HEK293 (cell line): ENCODE measurements at regions not wholly inside any gene's neighbourhood (a gene's known extent, or its start where the extent isn't known, plus 50 kb on each side); places are given as distances from the start of the nearest gene placed in this dataset.

Experiments used
- CTCF ChIA-PET: fragments of 350-600 bp; formaldehyde crosslinking; extraction: SDS; loops from one replicate; lab custom pipeline; 2021; ENCODE audit warnings: antibody characterized with exemption; lab: Yijun Ruan, JAX
- POLR2A ChIA-PET: fragments of 300-600 bp; formaldehyde crosslinking; extraction: SDS; loops from one replicate; lab custom pipeline; 2020; ENCODE audit warnings: antibody characterized with exemption, inconsistent platforms; lab: Yijun Ruan, JAX
- H3K27ac ChIP-seq: fragments of 200-500 bp; sonication (Bioruptor generic); 2 replicates; pipeline ENCODE4 v1.5.1; 2014; ENCODE audit warnings: low read depth, low read length, control low read depth, inconsistent platforms; ENCODE audit errors: extremely low read depth
- H3K36me3 ChIP-seq, 2 experiments: fragments of 200-500 bp in 1 of 2; sonication (Bioruptor generic) in 1 of 2; 1 replicate in 1 of 2; 2 replicates in 1 of 2; pipeline ENCODE4 v1.5.1; 2014 to 2017; ENCODE audit warnings: inconsistent platforms in 2 of 2, low read length in 2 of 2; ENCODE audit not compliant: control insufficient read depth in 2 of 2, insufficient read depth in 1 of 2
- H3K4me1 ChIP-seq: fragments of 200-500 bp; sonication (Bioruptor generic); 2 replicates; pipeline ENCODE4 v1.5.1; 2014; ENCODE audit warnings: mild to moderate bottlenecking, low read length, inconsistent platforms; ENCODE audit not compliant: control insufficient read depth, insufficient read depth
- H3K4me3 ChIP-seq: 2 replicates; pipeline ENCODE4 v1.5.1; 2011; ENCODE audit warnings: low read depth, mild to moderate bottlenecking, control low read depth, low read length, moderate library complexity
- H3K9me3 ChIP-seq: fragments of 200-500 bp; sonication (Bioruptor generic); 2 replicates; pipeline ENCODE4 v1.5.1; 2014; ENCODE audit warnings: low read depth, low read length, inconsistent platforms; ENCODE audit not compliant: control insufficient read depth, insufficient read depth
- CTCF ChIP-seq: fragments of 450-650 bp; formaldehyde crosslinking; IDR thresholded peaks from 2 replicates; pipeline ENCODE4 v1.5.1; 2016; ENCODE audit warnings: missing biosample characterization, missing genetic modification characterization
- SP3 ChIP-seq: fragments of 450-650 bp; formaldehyde crosslinking; IDR thresholded peaks from 2 replicates; pipeline ENCODE4 v1.5.1; 2016; ENCODE audit warnings: missing biosample characterization, missing genetic modification characterization
- YY2 ChIP-seq: fragments of 450-650 bp; formaldehyde crosslinking; IDR thresholded peaks from 2 replicates; pipeline ENCODE4 v1.5.1; 2016; ENCODE audit warnings: missing biosample characterization, missing genetic modification characterization
- ZBTB1 ChIP-seq: fragments of 450-650 bp; formaldehyde crosslinking; IDR thresholded peaks from 2 replicates; pipeline ENCODE4 v1.5.1; 2016; ENCODE audit warnings: missing biosample characterization, missing genetic modification characterization
- ZBTB11 ChIP-seq: fragments of 450-650 bp; formaldehyde crosslinking; conservative IDR thresholded peaks from 2 replicates; pipeline ENCODE4 v1.5.1; 2016; ENCODE audit warnings: low read depth, missing biosample characterization, missing genetic modification characterization
- ZBTB20 ChIP-seq: fragments of 450-650 bp; formaldehyde crosslinking; IDR thresholded peaks from 2 replicates; pipeline ENCODE4 v1.5.1; 2016; ENCODE audit warnings: missing biosample characterization, missing genetic modification characterization
- ZBTB48 ChIP-seq: fragments of 450-650 bp; formaldehyde crosslinking; IDR thresholded peaks from 2 replicates; pipeline ENCODE4 v1.5.1; 2016; ENCODE audit warnings: missing biosample characterization, missing genetic modification characterization
- ZNF133 ChIP-seq: fragments of 450-650 bp; formaldehyde crosslinking; IDR thresholded peaks from 2 replicates; pipeline ENCODE4 v1.5.1; 2016; ENCODE audit warnings: missing biosample characterization, missing genetic modification characterization
- ZNF26 ChIP-seq: fragments of 450-650 bp; formaldehyde crosslinking; IDR thresholded peaks from 2 replicates; pipeline ENCODE4 v1.5.1; 2016; ENCODE audit warnings: missing biosample characterization, missing genetic modification characterization
- ZNF280C ChIP-seq: fragments of 450-650 bp; formaldehyde crosslinking; IDR thresholded peaks from 2 replicates; pipeline ENCODE4 v1.5.1; 2016; ENCODE audit warnings: missing biosample characterization, missing genetic modification characterization
- ZNF302 ChIP-seq: fragments of 450-650 bp; formaldehyde crosslinking; IDR thresholded peaks from 2 replicates; pipeline ENCODE4 v1.5.1; 2016; ENCODE audit warnings: missing biosample characterization, missing genetic modification characterization, low read depth
- ZNF521 ChIP-seq: fragments of 450-650 bp; formaldehyde crosslinking; IDR thresholded peaks from 2 replicates; pipeline ENCODE4 v1.5.1; 2017; ENCODE audit warnings: missing biosample characterization, mild to moderate bottlenecking, missing genetic modification characterization
- ZNF529 ChIP-seq: fragments of 450-650 bp; formaldehyde crosslinking; IDR thresholded peaks from 2 replicates; pipeline ENCODE4 v1.5.1; 2017; ENCODE audit warnings: missing genetic modification characterization, missing biosample characterization; ENCODE audit not compliant: insufficient replicate concordance
- ZNF654 ChIP-seq: fragments of 450-650 bp; formaldehyde crosslinking; IDR thresholded peaks from 2 replicates; pipeline ENCODE4 v1.5.1; 2016; ENCODE audit warnings: low read depth, missing biosample characterization, missing genetic modification characterization
- ZNF704 ChIP-seq: fragments of 450-650 bp; formaldehyde crosslinking; IDR thresholded peaks from 2 replicates; pipeline ENCODE4 v1.5.1; 2016; ENCODE audit warnings: missing biosample characterization, missing genetic modification characterization
- ZNF777 ChIP-seq: fragments of 450-650 bp; formaldehyde crosslinking; IDR thresholded peaks from 2 replicates; pipeline ENCODE4 v1.5.1; 2017; ENCODE audit warnings: missing biosample characterization, missing genetic modification characterization, borderline replicate concordance
- ZSCAN5A ChIP-seq: fragments of 450-650 bp; formaldehyde crosslinking; IDR thresholded peaks from 2 replicates; pipeline ENCODE4 v1.5.1; 2016; ENCODE audit warnings: missing biosample characterization, missing genetic modification characterization

- Histone ChIP-seq H3K4me3 (no peak overlapping the region), H3K27ac (no peak overlapping the region), H3K4me1 (no peaks in the 10 kb centered on the region), H3K36me3 (no peaks in the 10 kb centered on the region), H3K9me3 (no peaks in the 10 kb centered on the region)
- no peak for TF ChIP-seq ZNF529 (tag by site-specific recombination)
- TF ChIP-seq ZNF26: no peak
- no peak for TF ChIP-seq ZNF654 (tag by site-specific recombination)
- TF ChIP-seq YY2 (tag by site-specific recombination): no peak
- no peak for TF ChIP-seq ZNF777
- no peak for TF ChIP-seq SP3
- TF ChIP-seq ZSCAN5A (tag by site-specific recombination): no peak
- ChIA-PET POLR2A (no interaction called here), CTCF (no interaction called here)
Observed at GRCh38 chr1:30638811-30639210, 84.6 kb downstream of the MATN1 start.

- ChIA-PET CTCF (no interaction called here), POLR2A (no interaction called here)
- H3K4me3 ChIP-seq: no peak overlapping the region
- TF ChIP-seq ZNF133 (tag by site-specific recombination): no peak
- TF ChIP-seq ZNF521 (tag by site-specific recombination): no peak
- TF ChIP-seq ZBTB48 (tag by site-specific recombination): no peak
- TF ChIP-seq ZNF280C (tag by site-specific recombination): no peak
- TF ChIP-seq ZBTB11 (tag by site-specific recombination): no peak
- no peak for TF ChIP-seq ZNF704 (tag by site-specific recombination)
- no peak for TF ChIP-seq ZNF302 (tag by site-specific recombination)
- no peak for TF ChIP-seq ZBTB1 (tag by site-specific recombination)
- TF ChIP-seq CTCF (tag by site-specific recombination): no peak
- no peak for TF ChIP-seq ZBTB20 (tag by site-specific recombination)
- TF ChIP-seq, all 188 proteins: peak for 0
- Histone ChIP-seq H3K9me3 (no peaks in the 10 kb centered on the region), H3K36me3 (no peaks in the 10 kb centered on the region), H3K4me1 (no peaks in the 10 kb centered on the region), H3K27ac (no peak overlapping the region)
Observed at GRCh38 chr1:30638086-30638485, 85.3 kb downstream of the MATN1 start.
